ENCODE measurements at regions not wholly inside any gene's neighbourhood (a gene's known extent, or its start where the extent isn't known, plus 50 kb on each side); places are given as distances from the start of the nearest gene placed in this dataset.

- FAIRE-seq, result no peak
Measured at GRCh38 chr5:86748538-86749105, 130.9 kb downstream of the COX7C start.

DNA sequence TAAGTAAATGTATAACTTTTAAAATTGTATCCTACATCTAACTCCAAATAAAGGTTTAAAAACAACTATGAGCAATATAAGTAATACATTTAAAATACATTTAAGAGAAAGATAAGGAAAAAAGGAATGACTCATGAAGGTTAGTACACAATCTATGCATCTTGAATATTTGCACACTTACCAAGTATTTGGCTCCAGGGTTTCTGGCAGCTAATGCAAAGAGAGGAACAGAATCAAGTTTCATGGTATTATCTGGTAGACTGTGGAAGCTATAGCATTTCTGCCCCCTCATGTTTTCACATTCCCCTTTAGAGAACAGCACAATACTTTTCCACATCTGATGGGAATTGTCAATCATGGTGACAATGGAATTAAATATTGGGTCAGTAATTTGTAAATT lies 132.1 kb downstream of the COX7C start:
- TF ChIP-seq, protein P1, sequence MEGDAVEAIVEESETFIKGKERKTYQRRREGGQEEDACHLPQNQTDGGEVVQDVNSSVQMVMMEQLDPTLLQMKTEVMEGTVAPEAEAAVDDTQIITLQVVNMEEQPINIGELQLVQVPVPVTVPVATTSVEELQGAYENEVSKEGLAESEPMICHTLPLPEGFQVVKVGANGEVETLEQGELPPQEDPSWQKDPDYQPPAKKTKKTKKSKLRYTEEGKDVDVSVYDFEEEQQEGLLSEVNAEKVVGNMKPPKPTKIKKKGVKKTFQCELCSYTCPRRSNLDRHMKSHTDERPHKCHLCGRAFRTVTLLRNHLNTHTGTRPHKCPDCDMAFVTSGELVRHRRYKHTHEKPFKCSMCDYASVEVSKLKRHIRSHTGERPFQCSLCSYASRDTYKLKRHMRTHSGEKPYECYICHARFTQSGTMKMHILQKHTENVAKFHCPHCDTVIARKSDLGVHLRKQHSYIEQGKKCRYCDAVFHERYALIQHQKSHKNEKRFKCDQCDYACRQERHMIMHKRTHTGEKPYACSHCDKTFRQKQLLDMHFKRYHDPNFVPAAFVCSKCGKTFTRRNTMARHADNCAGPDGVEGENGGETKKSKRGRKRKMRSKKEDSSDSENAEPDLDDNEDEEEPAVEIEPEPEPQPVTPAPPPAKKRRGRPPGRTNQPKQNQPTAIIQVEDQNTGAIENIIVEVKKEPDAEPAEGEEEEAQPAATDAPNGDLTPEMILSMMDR (IDR thresholded peaks at IDR 0.05; ENCODE audit: insufficient read depth, missing control alignments), result no peak

More at GRCh38 chr5:86748538-86749105, 130.9 kb downstream of the COX7C start:
- DNase-seq (ENCODE audit: insufficient read length, low spot score), result no peak
- TF ChIP-seq, protein P1 (IDR thresholded peaks at IDR 0.05; ENCODE audit: insufficient read depth, missing control alignments), result no peak

DNA sequence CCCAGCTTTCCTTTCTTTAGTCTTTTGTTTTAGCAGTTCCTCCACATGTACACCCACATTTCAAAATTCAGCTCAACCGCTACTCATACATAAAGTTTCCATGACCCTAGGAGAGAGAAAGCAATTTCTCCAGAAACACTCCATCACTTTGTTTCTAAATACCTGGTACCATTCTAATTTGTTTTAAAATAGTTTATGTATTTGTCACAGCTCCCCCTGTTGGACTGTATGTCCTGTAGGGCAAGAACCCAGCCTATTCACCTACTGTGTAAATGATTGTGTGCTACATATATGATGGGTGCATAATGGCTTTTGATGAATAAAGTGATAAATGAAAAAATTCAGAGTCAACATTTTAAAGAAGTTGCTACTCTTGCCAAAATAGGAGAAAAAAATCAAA lies 139.1 kb downstream of the COX7C start:
- TF ChIP-seq, protein P1 (IDR thresholded peaks at IDR 0.05; ENCODE audit: insufficient read depth, missing control alignments), result peak; percentile 2
- FAIRE-seq, result no peak
- DNase-seq (ENCODE audit: insufficient read length, low spot score), result no peak

More for the DNA sequence above, 132.1 kb downstream of the COX7C start:
- DNase-seq (ENCODE audit: insufficient read length, low spot score) (no peak), FAIRE-seq (no peak)

DNA sequence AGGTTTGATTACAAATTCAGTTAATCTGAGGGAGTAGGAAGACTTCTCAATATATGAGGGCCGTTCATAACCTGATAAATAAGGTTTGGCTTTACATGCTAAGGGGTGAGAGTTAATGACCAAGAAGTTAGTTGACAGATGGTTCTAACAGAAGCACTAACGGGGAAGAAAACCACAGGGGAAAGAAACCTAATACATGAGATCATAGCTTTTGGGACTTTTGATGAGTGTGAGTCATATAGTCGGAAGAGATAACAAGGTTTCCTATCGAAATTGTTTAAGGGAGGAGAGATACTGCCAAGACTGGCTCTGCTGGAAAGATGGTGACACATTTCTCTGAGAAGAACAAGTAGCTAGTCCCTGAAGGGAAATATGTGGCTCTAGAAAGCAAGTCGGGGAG lies 140.1 kb downstream of the COX7C start:
- TF ChIP-seq, protein P1 (IDR thresholded peaks at IDR 0.05; ENCODE audit: insufficient read depth, missing control alignments), result no peak
- FAIRE-seq, result no peak
- no peak for DNase-seq (ENCODE audit: insufficient read length, low spot score)

DNA sequence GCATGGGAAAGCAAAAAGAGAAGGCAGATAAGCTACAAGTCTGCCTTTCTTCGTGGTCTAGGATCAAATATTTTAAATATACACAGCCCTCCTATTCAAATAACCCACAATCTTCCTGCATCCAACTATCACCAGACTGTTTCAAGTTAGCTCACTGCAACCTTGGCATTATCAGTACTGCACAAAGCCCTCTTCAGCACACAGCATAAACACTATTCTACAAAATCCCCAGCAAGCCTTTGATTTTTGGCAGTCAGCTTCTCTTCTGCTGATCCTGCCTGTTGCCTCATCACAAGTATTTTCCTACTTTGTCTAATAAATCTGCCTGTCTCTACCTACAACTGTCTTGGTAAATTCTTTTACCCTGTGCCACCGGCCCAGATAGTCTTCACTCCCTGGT lies 142.9 kb downstream of the COX7C start:
- FAIRE-seq, result no peak
- TF ChIP-seq, protein P1 (IDR thresholded peaks at IDR 0.05; ENCODE audit: insufficient read depth, missing control alignments), result no peak

DNA sequence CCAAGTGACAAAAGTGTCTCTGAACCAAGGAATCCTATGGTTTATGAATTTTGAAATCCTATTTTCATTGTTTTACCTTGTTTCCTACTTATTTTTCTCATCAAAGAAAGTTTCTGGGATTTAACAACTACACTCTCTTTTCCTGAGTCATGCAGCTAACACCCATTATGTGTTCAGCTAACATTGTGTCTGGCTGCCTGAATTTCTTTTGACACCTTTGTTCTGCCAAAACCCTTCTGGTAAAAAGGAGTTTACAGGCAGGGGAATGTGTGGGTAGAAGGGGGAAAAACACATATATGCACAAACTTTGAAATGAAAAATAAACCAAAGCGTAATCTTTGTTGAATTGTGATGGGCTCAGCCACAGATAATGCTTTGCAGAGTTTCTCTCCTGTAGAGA lies 146.2 kb downstream of the COX7C start:
- FAIRE-seq (no peak), DNase-seq (ENCODE audit: insufficient read length, low spot score) (no peak)
- TF ChIP-seq, protein P1 (IDR thresholded peaks at IDR 0.05; ENCODE audit: insufficient read depth, missing control alignments), result no peak

More for the DNA sequence above, 142.9 kb downstream of the COX7C start:
- no peak for DNase-seq (ENCODE audit: insufficient read length, low spot score)

DNA sequence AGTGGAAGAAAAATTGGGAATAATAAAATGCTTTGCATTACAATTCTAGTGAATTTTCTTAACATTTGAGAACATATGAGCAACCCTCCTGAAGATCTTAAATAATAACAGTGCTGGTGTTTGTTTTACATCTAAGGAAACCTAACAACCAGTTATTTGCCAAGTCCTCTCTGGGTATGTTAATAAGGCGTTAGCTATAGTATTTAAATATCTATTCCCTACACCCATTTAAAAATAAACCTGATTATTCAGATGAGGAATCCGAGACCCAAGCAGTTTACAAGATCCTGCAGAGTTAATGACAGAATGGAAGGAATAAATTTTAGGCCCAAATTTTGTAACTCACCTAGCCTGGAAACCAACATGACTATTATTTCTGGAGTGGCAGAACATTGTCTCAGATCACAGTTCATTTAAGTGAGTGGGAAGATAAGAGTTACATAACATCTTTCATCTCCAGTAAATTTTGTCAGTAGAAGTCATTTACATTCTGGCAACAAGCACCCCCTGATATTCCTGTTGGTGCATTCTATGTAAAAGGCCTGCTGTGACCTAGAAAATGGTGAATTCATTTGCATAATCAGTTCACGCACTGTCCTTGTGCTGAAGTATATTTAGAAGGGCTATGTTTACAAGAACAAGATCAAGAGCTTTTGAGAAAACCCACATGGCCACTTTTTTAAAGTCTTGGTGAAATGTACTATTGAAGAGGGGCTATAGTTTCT lies 148.2 kb downstream of the COX7C start:
- FAIRE-seq (no peak), DNase-seq (ENCODE audit: insufficient read length, low spot score) (no peak)
- TF ChIP-seq, protein P1 (IDR thresholded peaks at IDR 0.05; ENCODE audit: insufficient read depth, missing control alignments), result no peak
